SU-DHL-6 (cell line): ENCODE measurements at regions not wholly inside any gene's neighbourhood (a gene's known extent, or its start where the extent isn't known, plus 50 kb on each side); places are given as distances from the start of the nearest gene placed in this dataset.

Experiments
- H2AFZ ChIP-seq: fragments of 200-600 bp; sonication (generic); 2 replicates; pipeline ENCODE4 v1.6.1; 2014; ENCODE audit warnings: low read depth, mild to moderate bottlenecking, moderate library complexity, mixed read lengths, antibody characterized with exemption, low read length; ENCODE audit not compliant: severe bottlenecking
- H3F3A ChIP-seq: fragments of 200-600 bp; shearing (Covaris generic); 2 replicates; pipeline ENCODE4 v1.6.0; 2016; ENCODE audit warnings: antibody characterized with exemption, mild to moderate bottlenecking; ENCODE audit not compliant: insufficient read depth
- H3K27ac ChIP-seq: fragments of 200-600 bp; sonication (generic); 2 replicates; pipeline ENCODE4 v1.5.1; 2016; ENCODE audit warnings: low read depth, mild to moderate bottlenecking, low read length, moderate library complexity, mixed read lengths
- H3K27me3 ChIP-seq: fragments of 200-600 bp; sonication (generic), shearing (Covaris generic); 2 replicates; pipeline ENCODE4 v1.6.0; 2014; ENCODE audit warnings: mild to moderate bottlenecking, low read length
- H3K36me3 ChIP-seq: fragments of 200-600 bp; sonication (generic); 2 replicates; pipeline ENCODE4 v1.6.1; 2014; ENCODE audit warnings: mild to moderate bottlenecking, low read length, mixed read lengths
- H3K4me2 ChIP-seq: fragments of 300-600, 200-600 bp; shearing (Covaris generic), sonication (generic); 2 replicates; pipeline ENCODE4 v1.6.0; 2014; ENCODE audit warnings: low read length, low read depth, mild to moderate bottlenecking; ENCODE audit not compliant: poor library complexity, severe bottlenecking
- H3K4me3 ChIP-seq: fragments of 200-600 bp; sonication (generic); 2 replicates; pipeline ENCODE4 v1.5.1; 2014; ENCODE audit warnings: antibody characterized with exemption, low read length, mild to moderate bottlenecking, mixed read lengths; ENCODE audit not compliant: insufficient read depth, poor library complexity, severe bottlenecking
- H3K79me2 ChIP-seq: fragments of 200-600 bp; sonication (generic); 2 replicates; pipeline ENCODE4 v1.6.1; 2014; ENCODE audit warnings: mild to moderate bottlenecking, low read length, moderate library complexity; ENCODE audit not compliant: insufficient read depth
- H3K9ac ChIP-seq: fragments of 200-600 bp; sonication (generic); 2 replicates; pipeline ENCODE4 v1.7.0; 2014; ENCODE audit warnings: mild to moderate bottlenecking, low read length
- H3K9me2 ChIP-seq: fragments of 200-600 bp; sonication (generic); replicated peaks from 2 replicates; pipeline ENCODE4 v1.6.1; 2014; ENCODE audit warnings: low read length; ENCODE audit not compliant: insufficient read depth
- H3K9me3 ChIP-seq: fragments of 200-600 bp; sonication (generic); 2 replicates; pipeline ENCODE4 v1.6.1; 2014; ENCODE audit warnings: low read length, mixed read lengths; ENCODE audit not compliant: insufficient read depth
- H4K20me1 ChIP-seq: fragments of 200-600 bp; sonication (generic); 2 replicates; pipeline ENCODE4 v1.6.1; 2014; ENCODE audit warnings: low read depth, mild to moderate bottlenecking, antibody characterized with exemption, low read length, moderate library complexity, mixed read lengths
- EZH2phosphoT487 ChIP-seq: fragments of 200-600 bp; sonication (generic), shearing (Covaris generic); conservative IDR thresholded peaks from 2 replicates; pipeline ENCODE4 v1.6.1; 2018; ENCODE audit warnings: mild to moderate bottlenecking, antibody characterized with exemption, low read length, moderate library complexity, mixed read lengths
- TF ChIP-seq, protein P1 (sequence below): fragments of 200-600 bp; sonication (generic); IDR thresholded peaks from one replicate; pipeline ENCODE4 v1.5.1; 2017; ENCODE audit warnings: antibody characterized with exemption, mild to moderate bottlenecking, low read length, moderate library complexity; ENCODE audit not compliant: insufficient read depth, poor library complexity, severe bottlenecking

DNA sequence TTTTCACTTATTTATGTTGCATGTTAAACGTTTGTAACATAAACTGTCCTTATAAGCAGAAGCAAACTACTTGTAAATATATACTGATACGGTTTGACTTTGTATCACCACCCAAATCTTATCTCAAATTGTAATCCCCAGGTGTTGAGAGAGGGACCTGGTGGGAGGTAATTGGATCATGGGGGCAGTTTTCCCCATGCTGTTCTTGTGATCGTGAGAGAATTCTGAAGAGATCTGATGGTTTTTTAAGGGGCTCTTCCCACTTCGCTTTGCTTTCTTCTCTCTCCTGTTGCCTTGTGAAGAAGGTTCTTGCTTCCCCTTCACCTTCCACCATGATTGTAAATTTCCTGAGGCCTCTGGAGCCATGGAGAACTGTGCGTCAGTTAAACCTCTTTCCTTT lies 87.1 kb upstream of the MAPK10 start:
- H3K9ac ChIP-seq: no peak overlapping the region
- H3K9me3 ChIP-seq: no peaks in the 10 kb centered on the region
- H2AFZ ChIP-seq: no peak overlapping the region
- no peaks in the 10 kb centered on the region for H3K79me2 ChIP-seq
- no peaks in the 10 kb centered on the region for H3F3A ChIP-seq
- H3K36me3 ChIP-seq: no peaks in the 10 kb centered on the region
- no peaks in the 10 kb centered on the region for H3K9me2 ChIP-seq
- no peaks in the 10 kb centered on the region for H3K27me3 ChIP-seq
- no peak for TF ChIP-seq EZH2phosphoT487
- TF ChIP-seq, protein P1, sequence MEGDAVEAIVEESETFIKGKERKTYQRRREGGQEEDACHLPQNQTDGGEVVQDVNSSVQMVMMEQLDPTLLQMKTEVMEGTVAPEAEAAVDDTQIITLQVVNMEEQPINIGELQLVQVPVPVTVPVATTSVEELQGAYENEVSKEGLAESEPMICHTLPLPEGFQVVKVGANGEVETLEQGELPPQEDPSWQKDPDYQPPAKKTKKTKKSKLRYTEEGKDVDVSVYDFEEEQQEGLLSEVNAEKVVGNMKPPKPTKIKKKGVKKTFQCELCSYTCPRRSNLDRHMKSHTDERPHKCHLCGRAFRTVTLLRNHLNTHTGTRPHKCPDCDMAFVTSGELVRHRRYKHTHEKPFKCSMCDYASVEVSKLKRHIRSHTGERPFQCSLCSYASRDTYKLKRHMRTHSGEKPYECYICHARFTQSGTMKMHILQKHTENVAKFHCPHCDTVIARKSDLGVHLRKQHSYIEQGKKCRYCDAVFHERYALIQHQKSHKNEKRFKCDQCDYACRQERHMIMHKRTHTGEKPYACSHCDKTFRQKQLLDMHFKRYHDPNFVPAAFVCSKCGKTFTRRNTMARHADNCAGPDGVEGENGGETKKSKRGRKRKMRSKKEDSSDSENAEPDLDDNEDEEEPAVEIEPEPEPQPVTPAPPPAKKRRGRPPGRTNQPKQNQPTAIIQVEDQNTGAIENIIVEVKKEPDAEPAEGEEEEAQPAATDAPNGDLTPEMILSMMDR: no peak
- no peak overlapping the region for H3K4me3 ChIP-seq
- H3K4me2 ChIP-seq: no peak overlapping the region
- H4K20me1 ChIP-seq: no peaks in the 10 kb centered on the region
- H3K27ac ChIP-seq: no peak overlapping the region

DNA sequence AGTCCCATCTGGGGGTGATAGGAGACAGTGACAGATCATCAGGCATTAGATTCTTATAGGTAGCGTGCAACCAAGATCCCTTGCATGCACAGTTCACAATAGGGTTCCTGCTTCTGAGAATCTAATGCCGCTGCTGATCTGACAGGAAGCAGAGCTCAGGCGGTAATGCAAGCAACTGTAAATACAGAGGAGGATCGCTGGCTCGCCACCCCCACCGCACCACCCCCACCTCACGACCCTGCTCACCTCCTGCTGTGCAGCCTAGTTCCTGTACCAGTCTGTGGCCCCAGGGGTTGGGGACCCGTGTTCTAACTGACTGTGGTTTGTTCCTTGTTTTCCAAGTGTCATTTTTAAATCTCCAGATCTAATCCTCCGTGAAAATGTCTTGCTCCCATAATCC lies 89.0 kb upstream of the MAPK10 start:
- Histone ChIP-seq H2AFZ (no peak overlapping the region), H3K36me3 (no peaks in the 10 kb centered on the region), H3K4me3 (no peak overlapping the region), H3K27ac (no peak overlapping the region), H3K27me3 (no peaks in the 10 kb centered on the region), H3K9ac (no peak overlapping the region), H3K9me3 (no peaks in the 10 kb centered on the region), H3K79me2 (no peaks in the 10 kb centered on the region), H3F3A (no peaks in the 10 kb centered on the region), H4K20me1 (no peaks in the 10 kb centered on the region), H3K9me2 (no peaks in the 10 kb centered on the region), H3K4me2 (no peak overlapping the region)
- TF ChIP-seq, protein P1: no peak
- TF ChIP-seq EZH2phosphoT487: no peak

DNA sequence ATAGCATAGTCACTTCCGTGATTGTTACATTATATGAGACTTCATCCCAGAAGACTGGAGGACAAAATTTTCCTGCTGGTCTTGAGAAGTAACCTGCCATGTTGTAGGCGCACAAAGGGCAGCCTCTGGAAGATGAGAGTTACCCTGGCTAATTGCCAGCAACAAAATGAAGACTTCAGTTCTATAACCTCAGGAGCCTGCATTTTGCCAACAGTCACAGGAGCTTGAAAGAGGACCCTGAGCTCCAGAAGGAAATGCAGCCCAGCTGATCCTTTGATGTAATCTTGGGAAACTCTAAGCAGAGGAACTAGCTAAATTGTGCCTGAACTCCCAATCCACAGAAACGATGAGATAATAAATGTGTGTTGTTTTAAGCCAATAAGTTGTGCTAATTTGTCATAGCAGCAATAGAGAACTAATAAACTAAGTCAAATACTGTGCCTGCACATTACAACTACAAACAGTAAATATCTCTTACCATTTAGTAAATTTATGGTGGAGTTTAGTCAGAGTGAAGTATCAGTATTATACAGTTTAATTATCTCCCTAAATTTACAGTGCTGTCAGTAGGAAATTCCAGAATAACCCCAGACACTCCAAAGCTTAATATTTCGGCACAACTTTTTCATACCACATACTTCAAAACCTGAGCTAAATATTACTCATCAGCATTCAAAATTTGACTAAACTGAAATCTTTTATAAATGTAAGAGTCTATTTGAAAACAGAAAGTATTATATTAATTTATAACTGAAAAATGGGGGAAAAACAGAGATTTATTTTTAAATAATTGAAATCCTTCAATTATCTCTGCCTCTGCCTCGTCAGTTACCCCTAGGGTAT lies 90.1 kb upstream of the MAPK10 start:
- H3K36me3 ChIP-seq: no peaks in the 10 kb centered on the region

More for the DNA sequence above, 90.1 kb upstream of the MAPK10 start:
- Histone ChIP-seq H3K27me3 (no peaks in the 10 kb centered on the region), H3K4me2 (no peak overlapping the region), H3K9ac (no peak overlapping the region), H3K9me3 (no peaks in the 10 kb centered on the region), H3K27ac (no peak overlapping the region), H3K79me2 (no peaks in the 10 kb centered on the region), H4K20me1 (no peaks in the 10 kb centered on the region), H3F3A (no peaks in the 10 kb centered on the region), H3K4me3 (no peak overlapping the region), H2AFZ (no peak overlapping the region), H3K9me2 (no peaks in the 10 kb centered on the region)
- TF ChIP-seq, protein P1: no peak
